Suprapubic skin (tissue), 4 donors: ENCODE measurements at regions not wholly inside any gene's neighbourhood (a gene's known extent, or its start where the extent isn't known, plus 50 kb on each side); places are given as distances from the start of the nearest gene placed in this dataset.

ENCODE experiments used
- EP300 ChIP-seq: sonication (generic); formaldehyde crosslinking; IDR thresholded peaks from one replicate; pipeline ENCODE4 v1.6.1; 2017; ENCODE audit warnings: antibody characterized with exemption
- POLR2A ChIP-seq, 2 donors: fragments of 450-650 bp; IDR thresholded peaks; one replicate each; pipeline ENCODE4 v1.6.1; 2017; ENCODE audit warnings: antibody characterized with exemption in 2 of 2, mild to moderate bottlenecking in 2 of 2, moderate library complexity in 2 of 2
- POLR2AphosphoS5 ChIP-seq, 3 donors: sonication (generic); formaldehyde crosslinking; IDR thresholded peaks; one replicate each; pipeline ENCODE4 v1.6.1; 2017; ENCODE audit warnings: antibody characterized with exemption in 3 of 3
- TF ChIP-seq, protein P1 (sequence below), 2 donors: fragments of 200-600 bp in 1 of 2; fragments of 450-650 bp in 1 of 2; sonication (generic) in 1 of 2; IDR thresholded peaks; one replicate each; pipeline ENCODE4 v1.5.1; 2016 to 2019; ENCODE audit warnings: antibody characterized with exemption in 2 of 2, mild to moderate bottlenecking in 1 of 2, moderate library complexity in 1 of 2

DNA sequence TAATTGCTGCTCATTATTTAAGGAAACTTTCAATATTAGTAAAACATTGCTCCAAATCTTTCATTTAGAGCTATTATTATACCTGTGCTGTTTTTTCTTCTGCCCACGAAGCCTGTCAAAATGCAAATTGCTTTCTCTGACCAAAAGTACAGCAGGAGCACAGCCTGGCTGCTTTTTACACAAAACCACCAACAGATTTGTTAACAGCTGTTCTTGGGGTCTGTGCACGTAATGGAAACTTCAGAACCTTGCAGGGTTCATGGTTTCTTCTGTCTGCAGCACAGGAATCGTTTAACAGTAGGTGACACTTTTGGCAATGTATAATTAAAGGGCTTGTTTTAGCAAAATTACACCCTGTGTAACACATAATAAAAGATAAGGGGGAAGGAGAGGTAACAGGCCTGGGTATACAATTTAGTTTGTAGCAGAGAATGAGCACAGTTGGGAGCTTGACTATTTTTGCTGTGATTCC lies 447.3 kb downstream of the KCNJ3 start:
- TF ChIP-seq, protein P1, sequence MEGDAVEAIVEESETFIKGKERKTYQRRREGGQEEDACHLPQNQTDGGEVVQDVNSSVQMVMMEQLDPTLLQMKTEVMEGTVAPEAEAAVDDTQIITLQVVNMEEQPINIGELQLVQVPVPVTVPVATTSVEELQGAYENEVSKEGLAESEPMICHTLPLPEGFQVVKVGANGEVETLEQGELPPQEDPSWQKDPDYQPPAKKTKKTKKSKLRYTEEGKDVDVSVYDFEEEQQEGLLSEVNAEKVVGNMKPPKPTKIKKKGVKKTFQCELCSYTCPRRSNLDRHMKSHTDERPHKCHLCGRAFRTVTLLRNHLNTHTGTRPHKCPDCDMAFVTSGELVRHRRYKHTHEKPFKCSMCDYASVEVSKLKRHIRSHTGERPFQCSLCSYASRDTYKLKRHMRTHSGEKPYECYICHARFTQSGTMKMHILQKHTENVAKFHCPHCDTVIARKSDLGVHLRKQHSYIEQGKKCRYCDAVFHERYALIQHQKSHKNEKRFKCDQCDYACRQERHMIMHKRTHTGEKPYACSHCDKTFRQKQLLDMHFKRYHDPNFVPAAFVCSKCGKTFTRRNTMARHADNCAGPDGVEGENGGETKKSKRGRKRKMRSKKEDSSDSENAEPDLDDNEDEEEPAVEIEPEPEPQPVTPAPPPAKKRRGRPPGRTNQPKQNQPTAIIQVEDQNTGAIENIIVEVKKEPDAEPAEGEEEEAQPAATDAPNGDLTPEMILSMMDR (IDR thresholded peaks at IDR 0.05): no peak
- TF ChIP-seq EP300: no peak
- no peak for TF ChIP-seq POLR2A (IDR thresholded peaks at IDR 0.05)
- no peak for TF ChIP-seq POLR2AphosphoS5 (IDR thresholded peaks at IDR 0.05)
